IMR-90 (cell line): ENCODE measurements at regions not wholly inside any gene's neighbourhood (a gene's known extent, or its start where the extent isn't known, plus 50 kb on each side); places are given as distances from the start of the nearest gene placed in this dataset.

Experiments
- CEBPB ChIP-seq: IDR thresholded peaks from 2 replicates; pipeline ENCODE4 v1.6.1; 2012; ENCODE audit warnings: low read depth, low read length, improper control_type of control experiment
- CTCF ChIP-seq: conservative IDR thresholded peaks from 2 replicates; pipeline ENCODE4 v1.5.1; 2012; ENCODE audit warnings: mild to moderate bottlenecking, low read depth, low read length, improper control_type of control experiment
- MXI1 ChIP-seq: IDR thresholded peaks from 2 replicates; pipeline ENCODE4 v1.6.1; 2012; ENCODE audit warnings: low read depth, mild to moderate bottlenecking, low read length, moderate library complexity, borderline replicate concordance
- NFE2L2 ChIP-seq: fragments of 150-350 bp; IDR thresholded peaks from 2 replicates; pipeline ENCODE4 v1.6.1; 2016; ENCODE audit warnings: low read depth, mild to moderate bottlenecking, low read length
- POLR2A ChIP-seq: IDR thresholded peaks from 2 replicates; pipeline ENCODE4 v1.6.1; 2012; ENCODE audit warnings: mild to moderate bottlenecking, low read depth, low read length
- RAD21 ChIP-seq: IDR thresholded peaks from 2 replicates; pipeline ENCODE4 v1.6.1; 2012; ENCODE audit warnings: low read length, improper control_type of control experiment
- RCOR1 ChIP-seq: IDR thresholded peaks from 2 replicates; pipeline ENCODE4 v1.6.1; 2012; ENCODE audit warnings: mild to moderate bottlenecking, low read length, improper control_type of control experiment; ENCODE audit not compliant: insufficient replicate concordance
- RFX5 ChIP-seq: IDR thresholded peaks from 2 replicates; pipeline ENCODE4 v1.8.0; 2012; ENCODE audit warnings: low read depth, mild to moderate bottlenecking, low read length, moderate library complexity

DNA sequence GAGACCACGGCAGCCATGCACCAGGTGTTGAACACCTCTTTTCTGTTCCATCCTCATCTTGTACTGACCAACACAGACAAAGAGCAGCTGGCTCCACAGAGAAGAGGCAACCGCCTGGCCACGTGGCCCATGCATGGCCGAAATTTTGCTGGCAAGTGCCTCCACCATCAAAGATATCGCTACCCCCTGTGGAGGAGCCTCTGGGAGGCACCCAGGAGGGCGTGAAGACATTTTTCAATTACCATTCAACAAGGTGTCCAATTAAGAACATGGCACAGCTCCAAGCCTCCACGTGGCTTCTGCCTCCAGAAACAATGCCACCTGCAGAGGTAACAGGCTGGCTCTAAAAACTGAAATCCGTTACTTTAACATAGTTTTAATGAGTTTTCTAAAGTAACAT, 54.4 kb upstream of the CKS2 start:
- TF ChIP-seq POLR2A (no peak), CTCF (no peak), RAD21 (no peak), CEBPB (no peak), MXI1 (no peak), NFE2L2 (no peak), RFX5 (no peak), RCOR1 (no peak)
